SK-N-SH (cell line): ENCODE measurements at regions not wholly inside any gene's neighbourhood (a gene's known extent, or its start where the extent isn't known, plus 50 kb on each side); places are given as distances from the start of the nearest gene placed in this dataset.

ENCODE experiments used
- CTCF ChIA-PET: fragments of 300-600, 350-600 bp; formaldehyde crosslinking; extraction: SDS; loops from one replicate; lab custom pipeline; 2021; lab: Yijun Ruan, JAX
- POLR2A ChIA-PET: fragments of 350-600 bp; sonication (Branson Sonifier 250); formaldehyde crosslinking; extraction: SDS; loops from one replicate; lab custom pipeline; 2020; ENCODE audit warnings: antibody characterized with exemption, inconsistent platforms; lab: Yijun Ruan, JAX
- DNase-seq: peaks from one replicate; pipeline ENCODE4 v3.0.0; 2012
- H2AFZ ChIP-seq: fragments of 200-600 bp; sonication (generic); 2 replicates; pipeline ENCODE4 v1.8.1; 2016; ENCODE audit warnings: antibody characterized with exemption, mild to moderate bottlenecking, low read depth
- H3F3A ChIP-seq: fragments of 200-600 bp; sonication (generic); replicated peaks from 2 replicates; pipeline ENCODE3; 2016; ENCODE audit warnings: antibody characterized with exemption, mild to moderate bottlenecking; ENCODE audit not compliant: insufficient read depth
- H3K27ac ChIP-seq, 2 experiments: fragments of 200-500 bp in 1 of 2; fragments of 200-600 bp in 1 of 2; sonication (Bioruptor generic) in 1 of 2; sonication (generic), shearing (Covaris generic) in 1 of 2; 2 replicates each; pipeline versions ENCODE4 v1.5.1 to v1.6.1; 2014 to 2016; ENCODE audit warnings: low read depth in 2 of 2, inconsistent platforms in 1 of 2, low read length in 1 of 2, mild to moderate bottlenecking in 1 of 2, mixed read lengths in 1 of 2
- H3K27me3 ChIP-seq: fragments of 200-600 bp; sonication (generic), shearing (Covaris generic); 2 replicates; pipeline ENCODE4 v1.6.1; 2016; ENCODE audit warnings: mixed run types; ENCODE audit not compliant: insufficient read depth
- H3K36me3 ChIP-seq, 2 experiments: fragments of 200-500 bp in 1 of 2; fragments of 200-600 bp in 1 of 2; sonication (Bioruptor generic) in 1 of 2; sonication (generic) in 1 of 2; replicated peaks in 1 of 2; 2 replicates each; pipeline versions ENCODE3 to v1.5.1; 2014 to 2016; ENCODE audit warnings: low read length in 1 of 2, mild to moderate bottlenecking in 1 of 2; ENCODE audit not compliant: insufficient read depth in 2 of 2, control insufficient read depth in 1 of 2
- H3K4me1 ChIP-seq, 2 experiments: fragments of 200-500 bp in 1 of 2; fragments of 200-600 bp in 1 of 2; sonication (Bioruptor generic) in 1 of 2; sonication (generic), shearing (Covaris generic) in 1 of 2; 2 replicates each; pipeline versions ENCODE4 v1.5.1 to v1.6.1; 2014 to 2016; ENCODE audit warnings: low read depth in 1 of 2, low read length in 1 of 2, mixed run types in 1 of 2; ENCODE audit not compliant: insufficient read depth in 2 of 2, control insufficient read depth in 1 of 2
- H3K4me2 ChIP-seq: fragments of 200-600 bp; sonication (generic), shearing (Covaris generic); 2 replicates; pipeline ENCODE4 v1.6.1; 2017; ENCODE audit warnings: mixed run types
- H3K4me3 ChIP-seq, 2 experiments: fragments of 200-500 bp in 1 of 2; fragments of 200-600 bp in 1 of 2; sonication (Bioruptor generic) in 1 of 2; sonication (generic), shearing (Covaris generic) in 1 of 2; 2 replicates each; pipeline versions ENCODE4 v1.5.1 to v1.8.1; 2014 to 2016; ENCODE audit warnings: low read depth in 2 of 2, inconsistent platforms in 1 of 2, low read length in 1 of 2, mild to moderate bottlenecking in 1 of 2, mixed read lengths in 1 of 2, moderate library complexity in 1 of 2
- H3K79me2 ChIP-seq: fragments of 200-600 bp; sonication (generic); 2 replicates; pipeline ENCODE4 v1.8.1; 2017; ENCODE audit warnings: mild to moderate bottlenecking; ENCODE audit not compliant: insufficient read depth
- H3K9ac ChIP-seq: fragments of 200-600 bp; sonication (generic); 2 replicates; pipeline ENCODE4 v1.6.1; 2017; ENCODE audit warnings: mixed run types
- H3K9me2 ChIP-seq: fragments of 200-600 bp; sonication (generic); 2 replicates; pipeline ENCODE4 v1.6.1; 2017; ENCODE audit warnings: mixed run types
- H3K9me3 ChIP-seq: fragments of 200-600 bp; sonication (generic); 2 replicates; pipeline ENCODE4 v1.6.1; 2017; ENCODE audit warnings: mixed run types, mild to moderate bottlenecking, moderate library complexity
- H4K20me1 ChIP-seq: fragments of 200-600 bp; sonication (generic); 2 replicates; pipeline ENCODE4 v1.6.1; 2017; ENCODE audit warnings: mild to moderate bottlenecking, mixed run types; ENCODE audit not compliant: insufficient read depth
- ELF1 ChIP-seq: IDR thresholded peaks from 2 replicates; pipeline ENCODE4 v1.4.0; 2012
- FOXM1 ChIP-seq: IDR thresholded peaks from 2 replicates; pipeline ENCODE4 v1.4.0; 2012; ENCODE audit warnings: low read depth, mild to moderate bottlenecking
- GATA2 ChIP-seq: sonication (generic); formaldehyde crosslinking; IDR thresholded peaks from 2 replicates; pipeline ENCODE4 v1.5.0; 2020; ENCODE audit warnings: mild to moderate bottlenecking, missing genetic modification reagents
- JUND ChIP-seq: IDR thresholded peaks from 2 replicates; pipeline ENCODE4 v1.4.0; 2012
- MEF2A ChIP-seq: IDR thresholded peaks from 2 replicates; pipeline ENCODE4 v1.4.0; 2012; ENCODE audit warnings: low read depth, borderline replicate concordance
- MXI1 ChIP-seq: IDR thresholded peaks from 2 replicates; pipeline ENCODE4 v1.6.1; 2012; ENCODE audit warnings: mild to moderate bottlenecking, low read depth, low read length, improper control_type of control experiment
- RCOR1 ChIP-seq: fragments of 150-350 bp; IDR thresholded peaks from 2 replicates; pipeline ENCODE4 v1.6.1; 2017; ENCODE audit warnings: antibody characterized with exemption, low read length
- RFX5 ChIP-seq: IDR thresholded peaks from 2 replicates; pipeline ENCODE4 v1.6.1; 2012; ENCODE audit warnings: mild to moderate bottlenecking, improper control_type of control experiment, low read length
- TAF1 ChIP-seq: IDR thresholded peaks from 2 replicates; pipeline ENCODE4 v1.6.1; 2012; ENCODE audit warnings: low read depth, mild to moderate bottlenecking, low read length, moderate library complexity, borderline replicate concordance
- TCF12 ChIP-seq: IDR thresholded peaks from 2 replicates; pipeline ENCODE4 v1.4.0; 2012
- YY1 ChIP-seq: IDR thresholded peaks from 2 replicates; pipeline ENCODE4 v1.4.0; 2012; ENCODE audit warnings: low read depth, mild to moderate bottlenecking
- ZBTB33 ChIP-seq: IDR thresholded peaks from 2 replicates; pipeline ENCODE4 v1.4.0; 2012; ENCODE audit warnings: low read depth, borderline replicate concordance
- WGBS: methylation state at CpG from one replicate; pipeline ENCODE4 v1.1.6; 2017; ENCODE audit warnings: low lambda C conversion rate; 5-methylcytosine and 5-hydroxymethylcytosine counted together
- TF ChIP-seq, protein P1 (sequence below): IDR thresholded peaks from 2 replicates; pipeline ENCODE4 v1.4.0; 2012; ENCODE audit warnings: low read depth, borderline replicate concordance
- TF ChIP-seq, protein P2 (sequence below): fragments of 150-350 bp; IDR thresholded peaks from 2 replicates; pipeline ENCODE4 v1.6.1; 2017; ENCODE audit warnings: antibody characterized with exemption, low read length, low read depth, borderline replicate concordance
- TF ChIP-seq, protein P3 (sequence below): IDR thresholded peaks from 2 replicates; pipeline ENCODE4; 2012

DNA sequence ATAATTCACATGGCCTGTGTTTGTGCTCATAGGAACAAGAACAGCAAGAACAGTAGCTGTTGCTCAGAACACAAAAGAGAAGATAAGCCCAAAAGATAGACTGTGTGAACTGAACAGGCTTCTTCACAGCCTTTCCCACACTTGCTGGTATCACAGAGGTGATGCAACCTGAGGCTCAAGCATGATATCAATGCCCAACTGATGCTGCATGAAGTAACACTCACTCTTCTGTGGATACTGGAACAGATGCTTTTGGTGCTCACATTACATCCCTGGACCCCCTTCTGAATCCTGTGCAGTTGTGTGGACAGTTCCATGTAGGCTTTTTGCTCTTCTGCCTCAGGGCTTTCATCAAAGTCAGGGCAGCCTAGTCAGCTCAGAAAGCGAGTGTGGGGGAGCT lies 88.4 kb upstream of the RND3 start:
- Histone ChIP-seq H3K79me2 (no peaks in the 10 kb centered on the region), H3K27ac (no peak overlapping the region), H3F3A (peaks cover 1% of the 10 kb centered on the region), H3K9ac (no peak overlapping the region), H3K4me2 (no peak overlapping the region), H2AFZ (no peak overlapping the region), H3K9me2 (no peaks in the 10 kb centered on the region), H4K20me1 (no peaks in the 10 kb centered on the region), H3K36me3 (no peaks in the 10 kb centered on the region), H3K4me3 (no peak overlapping the region), H3K9me3 (no peaks in the 10 kb centered on the region; the same call in 1 of the 2 replicates), H3K4me1 (no peaks in the 10 kb centered on the region; a peak in 2 of 4 replicates), H3K27me3 (no peaks in the 10 kb centered on the region)
- 85% methylated on average over 1 of the region's 1 CpG for WGBS
- DNase-seq: no peak
- POLR2A ChIA-PET: no interaction called here
- TF ChIP-seq ELF1 (no peak), ZBTB33 (no peak), FOXM1 (no peak), GATA2 (no peak), TCF12 (no peak), MXI1 (no peak), TAF1 (no peak), RFX5 (no peak), RCOR1 (no peak), JUND (no peak)
- TF ChIP-seq, protein P1, sequence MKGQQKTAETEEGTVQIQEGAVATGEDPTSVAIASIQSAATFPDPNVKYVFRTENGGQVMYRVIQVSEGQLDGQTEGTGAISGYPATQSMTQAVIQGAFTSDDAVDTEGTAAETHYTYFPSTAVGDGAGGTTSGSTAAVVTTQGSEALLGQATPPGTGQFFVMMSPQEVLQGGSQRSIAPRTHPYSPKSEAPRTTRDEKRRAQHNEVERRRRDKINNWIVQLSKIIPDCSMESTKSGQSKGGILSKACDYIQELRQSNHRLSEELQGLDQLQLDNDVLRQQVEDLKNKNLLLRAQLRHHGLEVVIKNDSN: no peak
- TF ChIP-seq, protein P2, sequence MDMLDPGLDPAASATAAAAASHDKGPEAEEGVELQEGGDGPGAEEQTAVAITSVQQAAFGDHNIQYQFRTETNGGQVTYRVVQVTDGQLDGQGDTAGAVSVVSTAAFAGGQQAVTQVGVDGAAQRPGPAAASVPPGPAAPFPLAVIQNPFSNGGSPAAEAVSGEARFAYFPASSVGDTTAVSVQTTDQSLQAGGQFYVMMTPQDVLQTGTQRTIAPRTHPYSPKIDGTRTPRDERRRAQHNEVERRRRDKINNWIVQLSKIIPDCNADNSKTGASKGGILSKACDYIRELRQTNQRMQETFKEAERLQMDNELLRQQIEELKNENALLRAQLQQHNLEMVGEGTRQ: no peak
- TF ChIP-seq, protein P3, sequence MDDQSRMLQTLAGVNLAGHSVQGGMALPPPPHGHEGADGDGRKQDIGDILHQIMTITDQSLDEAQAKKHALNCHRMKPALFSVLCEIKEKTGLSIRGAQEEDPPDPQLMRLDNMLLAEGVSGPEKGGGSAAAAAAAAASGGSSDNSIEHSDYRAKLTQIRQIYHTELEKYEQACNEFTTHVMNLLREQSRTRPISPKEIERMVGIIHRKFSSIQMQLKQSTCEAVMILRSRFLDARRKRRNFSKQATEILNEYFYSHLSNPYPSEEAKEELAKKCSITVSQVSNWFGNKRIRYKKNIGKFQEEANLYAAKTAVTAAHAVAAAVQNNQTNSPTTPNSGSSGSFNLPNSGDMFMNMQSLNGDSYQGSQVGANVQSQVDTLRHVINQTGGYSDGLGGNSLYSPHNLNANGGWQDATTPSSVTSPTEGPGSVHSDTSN: no peak
- CTCF ChIA-PET: interaction anchor here (1.2 kb wide), 1 partner anchor 664 kb away, joined by 3 read pairs; no protein-coding TSS in a partner anchor

DNA sequence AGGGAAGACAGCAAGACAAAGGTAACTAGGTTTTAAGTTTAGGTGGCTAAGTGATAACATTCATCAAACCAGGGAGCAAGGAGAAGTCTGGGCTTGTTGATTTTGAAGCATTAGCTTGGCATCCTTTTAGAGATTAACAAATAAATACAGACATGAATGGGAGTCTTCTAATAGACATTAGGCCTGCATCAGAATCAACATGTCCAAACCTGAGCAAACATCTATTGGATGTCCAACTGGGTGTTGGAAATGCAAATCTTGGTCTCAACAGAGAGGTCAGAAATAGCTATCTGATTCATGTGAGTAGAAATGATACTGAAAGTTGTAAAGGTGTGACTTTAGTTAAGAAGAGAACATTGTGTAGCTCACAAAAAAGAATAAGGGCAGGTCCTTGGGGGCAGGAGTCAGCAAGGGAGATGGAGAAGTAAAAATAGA lies 85.5 kb upstream of the RND3 start:
- H3K9me3 ChIP-seq: no peaks in the 10 kb centered on the region
- TF ChIP-seq YY1: no peak
- no peak for TF ChIP-seq MEF2A

More for the DNA sequence above, 85.5 kb upstream of the RND3 start:
- no peaks in the 10 kb centered on the region for H3K9me2 ChIP-seq
- no peak overlapping the region for H3K27ac ChIP-seq
- H3K9ac ChIP-seq: no peak overlapping the region
- H3K27me3 ChIP-seq: no peaks in the 10 kb centered on the region
- no peaks in the 10 kb centered on the region; a peak in 3 of 4 replicates for H3K4me1 ChIP-seq
- ChIA-PET CTCF (no interaction called here), POLR2A (no interaction called here)
- H3K4me3 ChIP-seq: no peak overlapping the region
- no peaks in the 10 kb centered on the region for H3K79me2 ChIP-seq
- no peaks in the 10 kb centered on the region for H4K20me1 ChIP-seq
- no peak overlapping the region for H2AFZ ChIP-seq
- no peak overlapping the region for H3K4me2 ChIP-seq
- H3K36me3 ChIP-seq: no peaks in the 10 kb centered on the region
- no peak for DNase-seq
- H3F3A ChIP-seq: peaks cover 5% of the 10 kb centered on the region
